Erythroblast (primary cell): ENCODE measurements at regions not wholly inside any gene's neighbourhood (a gene's known extent, or its start where the extent isn't known, plus 50 kb on each side); places are given as distances from the start of the nearest gene placed in this dataset.

Experiments used
- GATA1 ChIP-seq: IDR thresholded peaks from 2 replicates; pipeline ENCODE4 v1.6.1; 2011; ENCODE audit warnings: low read depth, mild to moderate bottlenecking, control low read depth, low read length, moderate library complexity
- POLR2A ChIP-seq: IDR thresholded peaks from 2 replicates; pipeline ENCODE4 v1.6.1; 2011; ENCODE audit warnings: mild to moderate bottlenecking, low read length

- TF ChIP-seq POLR2A, result no peak
- no peak for TF ChIP-seq GATA1
These were observed 600.7 kb upstream of the CDH9 start for GRCh38 chr5:27639005-27639612.
